ENCODE measurements at regions not wholly inside any gene's neighbourhood (a gene's known extent, or its start where the extent isn't known, plus 50 kb on each side); places are given as distances from the start of the nearest gene placed in this dataset.

- Histone ChIP-seq H3K9me3 (no peaks in the 10 kb centered on the region), H3K4me3 (no peak overlapping the region), H3K4me1 (replicated peaks) (no peaks in the 10 kb centered on the region), H3K36me3 (no peaks in the 10 kb centered on the region), H3K27ac (no peak overlapping the region), H3K27me3 (replicated peaks; ENCODE audit: insufficient read depth) (no peaks in the 10 kb centered on the region)
- TF ChIP-seq POLR2A (IDR thresholded peaks at IDR 0.05) (no peak), POLR2AphosphoS5 (IDR thresholded peaks at IDR 0.05) (no peak)
- TF ChIP-seq, protein P1, sequence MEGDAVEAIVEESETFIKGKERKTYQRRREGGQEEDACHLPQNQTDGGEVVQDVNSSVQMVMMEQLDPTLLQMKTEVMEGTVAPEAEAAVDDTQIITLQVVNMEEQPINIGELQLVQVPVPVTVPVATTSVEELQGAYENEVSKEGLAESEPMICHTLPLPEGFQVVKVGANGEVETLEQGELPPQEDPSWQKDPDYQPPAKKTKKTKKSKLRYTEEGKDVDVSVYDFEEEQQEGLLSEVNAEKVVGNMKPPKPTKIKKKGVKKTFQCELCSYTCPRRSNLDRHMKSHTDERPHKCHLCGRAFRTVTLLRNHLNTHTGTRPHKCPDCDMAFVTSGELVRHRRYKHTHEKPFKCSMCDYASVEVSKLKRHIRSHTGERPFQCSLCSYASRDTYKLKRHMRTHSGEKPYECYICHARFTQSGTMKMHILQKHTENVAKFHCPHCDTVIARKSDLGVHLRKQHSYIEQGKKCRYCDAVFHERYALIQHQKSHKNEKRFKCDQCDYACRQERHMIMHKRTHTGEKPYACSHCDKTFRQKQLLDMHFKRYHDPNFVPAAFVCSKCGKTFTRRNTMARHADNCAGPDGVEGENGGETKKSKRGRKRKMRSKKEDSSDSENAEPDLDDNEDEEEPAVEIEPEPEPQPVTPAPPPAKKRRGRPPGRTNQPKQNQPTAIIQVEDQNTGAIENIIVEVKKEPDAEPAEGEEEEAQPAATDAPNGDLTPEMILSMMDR (IDR thresholded peaks at IDR 0.05), result no peak
- intact Hi-C loops (cut with DNase I), result no loop called here
- no peak for DNase-seq (ENCODE audit: low spot score)
- WGBS, result 65% methylated on average over 3 of the region's 3 CpGs
These were observed 229.9 kb upstream of the MAGI2 start for GRCh38 chr7:79683185-79683890.

DNA sequence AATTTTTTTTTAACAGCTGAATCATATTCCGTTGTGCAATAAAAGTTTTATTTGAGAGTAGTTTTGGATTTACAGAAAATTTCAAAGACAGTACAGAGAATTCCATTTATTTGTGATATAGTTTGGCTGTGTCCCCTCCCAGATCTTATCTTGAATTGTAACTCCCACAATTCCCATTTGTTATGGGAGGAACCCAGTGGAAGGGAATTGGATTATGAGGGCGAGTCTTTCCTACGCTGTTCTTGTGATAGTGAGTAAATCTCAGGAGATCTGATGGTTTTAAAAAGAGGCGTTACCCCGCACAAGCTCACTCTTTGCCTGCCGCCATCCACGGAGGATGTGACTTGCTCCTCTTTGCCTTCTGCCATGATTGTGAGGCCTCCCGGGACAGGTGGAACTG is 228.0 kb upstream of the MAGI2 start:
- no peak for DNase-seq (ENCODE audit: low spot score)
- TF ChIP-seq, protein P1 (IDR thresholded peaks at IDR 0.05), result no peak
- TF ChIP-seq POLR2AphosphoS5 (IDR thresholded peaks at IDR 0.05) (no peak), POLR2A (IDR thresholded peaks at IDR 0.05) (no peak)
- WGBS, result 69% methylated on average over 8 of the region's 8 CpGs
- no peaks in the 10 kb centered on the region for H3K36me3 ChIP-seq
- no peaks in the 10 kb centered on the region for H3K4me1 ChIP-seq (replicated peaks)
- intact Hi-C loops (cut with DNase I), result no loop called here
- no peak overlapping the region for H3K4me3 ChIP-seq
- H3K27ac ChIP-seq, result no peak overlapping the region
- H3K9me3 ChIP-seq, result no peaks in the 10 kb centered on the region
- H3K27me3 ChIP-seq (replicated peaks; ENCODE audit: insufficient read depth), result no peaks in the 10 kb centered on the region

DNA sequence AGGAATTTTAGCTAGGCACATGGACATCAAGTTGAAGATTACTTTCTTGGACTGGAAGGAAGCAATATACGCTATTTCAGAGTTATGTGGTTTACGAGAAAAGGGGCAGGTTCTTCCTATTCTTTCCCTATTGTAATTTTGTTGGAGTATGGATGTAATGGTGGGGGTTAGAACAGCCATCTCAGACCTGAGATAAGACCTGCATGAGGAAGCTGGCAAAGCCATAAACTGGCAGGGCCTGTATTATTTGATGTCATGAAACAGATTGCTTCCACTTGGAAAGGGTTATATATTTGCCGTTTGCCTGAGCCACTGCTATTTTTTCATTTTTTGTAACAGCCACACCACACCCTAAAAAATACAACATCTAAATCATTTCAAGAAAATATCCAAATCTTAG is 220.5 kb upstream of the MAGI2 start:
- 29% methylated on average over 3 of the region's 3 CpGs for WGBS
- DNase-seq (ENCODE audit: low spot score), result no peak
- no peaks in the 10 kb centered on the region for H3K36me3 ChIP-seq
- intact Hi-C loops (cut with DNase I), result no loop called here
- no peaks in the 10 kb centered on the region for H3K4me1 ChIP-seq (replicated peaks)
- H3K27me3 ChIP-seq (replicated peaks; ENCODE audit: insufficient read depth), result no peaks in the 10 kb centered on the region
- TF ChIP-seq, protein P1 (IDR thresholded peaks at IDR 0.05), result no peak
- TF ChIP-seq POLR2AphosphoS5 (IDR thresholded peaks at IDR 0.05) (no peak), POLR2A (IDR thresholded peaks at IDR 0.05) (no peak)
- H3K27ac ChIP-seq, result no peak overlapping the region
- H3K4me3 ChIP-seq, result no peak overlapping the region
- H3K9me3 ChIP-seq, result no peaks in the 10 kb centered on the region

GRCh38 chr7:79673421-79673820 is 220.0 kb upstream of the MAGI2 start:
- intact Hi-C loops (cut with DNase I), result no loop called here
- H3K36me3 ChIP-seq, result no peaks in the 10 kb centered on the region
- no peaks in the 10 kb centered on the region for H3K4me1 ChIP-seq (replicated peaks)
- no peak overlapping the region for H3K4me3 ChIP-seq
- H3K27me3 ChIP-seq (replicated peaks; ENCODE audit: insufficient read depth), result no peaks in the 10 kb centered on the region
- H3K9me3 ChIP-seq, result no peaks in the 10 kb centered on the region
- no peak for TF ChIP-seq POLR2AphosphoS5 (IDR thresholded peaks at IDR 0.05)
- TF ChIP-seq POLR2A (IDR thresholded peaks at IDR 0.05), result no peak
- TF ChIP-seq, protein P1 (IDR thresholded peaks at IDR 0.05), result no peak
- no peak for DNase-seq (ENCODE audit: low spot score)
- 3% methylated on average over 1 of the region's 1 CpG for WGBS
- no peak overlapping the region for H3K27ac ChIP-seq

DNA sequence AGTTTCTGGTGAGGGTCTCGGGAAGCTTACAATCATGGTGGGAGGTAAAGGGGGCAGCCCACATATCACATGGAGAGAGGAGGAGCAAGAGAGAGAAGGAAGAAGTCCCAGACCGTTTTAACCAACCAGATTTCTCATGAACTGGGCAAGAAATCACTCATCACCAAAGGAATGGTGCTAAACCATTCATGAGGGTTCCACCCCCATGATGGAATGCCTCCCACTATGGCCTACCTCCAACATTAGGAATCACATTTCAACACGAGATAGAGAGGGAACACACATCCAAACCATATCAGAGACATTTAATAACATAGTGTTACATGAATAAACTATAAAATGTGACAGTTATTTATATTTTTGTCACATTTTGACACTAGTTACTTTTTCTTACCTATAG is 214.8 kb upstream of the MAGI2 start:
- Histone ChIP-seq H3K4me3 (no peak overlapping the region), H3K4me1 (replicated peaks) (no peaks in the 10 kb centered on the region), H3K9me3 (no peaks in the 10 kb centered on the region), H3K27me3 (replicated peaks; ENCODE audit: insufficient read depth) (no peaks in the 10 kb centered on the region), H3K27ac (no peak overlapping the region), H3K36me3 (no peaks in the 10 kb centered on the region)
- DNase-seq (ENCODE audit: low spot score), result no peak
- WGBS, result 40% methylated on average over 3 of the region's 3 CpGs
- intact Hi-C loops (cut with DNase I), result no loop called here
- TF ChIP-seq POLR2A (IDR thresholded peaks at IDR 0.05), result no peak
- TF ChIP-seq, protein P1 (IDR thresholded peaks at IDR 0.05), result no peak
- TF ChIP-seq POLR2AphosphoS5 (IDR thresholded peaks at IDR 0.05), result no peak

Data from prostate gland (tissue), 2 donors.